NCI-H510A (cell line): ENCODE measurements at regions not wholly inside any gene's neighbourhood (a gene's known extent, or its start where the extent isn't known, plus 50 kb on each side); places are given as distances from the start of the nearest gene placed in this dataset.

Source experiments
- DNase-seq: peaks from one replicate; lab custom pipeline; 2025; lab: John Stamatoyannopoulos, UW

DNA sequence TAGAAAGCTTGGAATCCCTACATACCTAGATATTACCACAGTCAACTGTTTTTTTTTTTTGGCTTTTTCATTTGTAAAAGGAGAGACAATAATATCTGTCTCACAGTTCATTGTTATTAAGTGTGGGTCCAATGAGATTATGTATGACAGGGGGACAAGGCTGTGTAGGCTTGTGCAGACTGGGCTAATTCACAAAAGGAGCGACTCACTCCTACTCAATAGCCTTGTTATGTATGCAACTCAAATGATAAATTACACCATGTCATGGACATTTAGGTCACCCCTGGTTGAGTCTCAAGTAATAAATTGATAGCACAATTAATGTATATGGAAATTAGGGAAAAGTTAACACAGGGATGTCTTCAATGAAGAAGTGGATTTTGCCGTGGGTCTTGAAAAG, 208.2 kb upstream of the MAP3K7 start:
- DNase-seq = no peak

DNA sequence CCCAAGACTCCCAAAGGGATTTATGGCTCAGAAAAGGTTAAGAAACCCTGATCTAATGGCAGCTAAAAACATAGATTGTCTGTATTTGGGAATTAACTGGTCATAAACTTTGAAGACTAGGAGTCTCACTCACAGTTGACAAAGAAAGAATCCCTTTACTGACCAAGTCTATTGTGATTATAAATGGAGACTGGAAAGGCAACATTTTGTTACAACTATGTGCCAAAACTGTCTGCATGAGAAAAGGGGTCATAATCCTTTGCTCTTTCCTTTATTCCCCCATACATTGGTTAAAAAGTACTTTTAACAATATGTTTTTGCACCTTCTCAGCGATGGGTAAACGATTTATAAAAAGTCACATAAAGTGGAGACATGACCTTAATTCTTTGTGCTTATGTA, 206.9 kb upstream of the MAP3K7 start:
- no peak for DNase-seq

DNA sequence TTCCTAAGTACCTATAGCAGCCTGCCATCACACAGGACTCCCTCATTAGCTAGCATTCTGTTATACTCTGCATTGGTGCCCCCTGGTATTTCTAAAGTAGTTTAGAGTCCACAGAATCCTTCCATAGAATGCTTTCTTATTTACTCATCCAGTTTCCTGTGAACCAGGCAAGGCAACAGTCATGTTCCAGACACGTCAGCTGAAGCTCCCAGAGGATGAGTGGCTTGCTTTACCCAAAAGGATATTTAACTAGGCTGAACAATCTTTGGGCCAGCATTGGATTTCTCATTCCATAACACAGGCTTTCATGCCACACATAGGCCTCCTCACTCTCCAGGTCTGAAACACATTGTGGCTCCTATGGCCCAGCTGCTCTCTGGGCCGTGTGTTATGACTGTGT, 203.8 kb upstream of the MAP3K7 start:
- DNase-seq = no peak

DNA sequence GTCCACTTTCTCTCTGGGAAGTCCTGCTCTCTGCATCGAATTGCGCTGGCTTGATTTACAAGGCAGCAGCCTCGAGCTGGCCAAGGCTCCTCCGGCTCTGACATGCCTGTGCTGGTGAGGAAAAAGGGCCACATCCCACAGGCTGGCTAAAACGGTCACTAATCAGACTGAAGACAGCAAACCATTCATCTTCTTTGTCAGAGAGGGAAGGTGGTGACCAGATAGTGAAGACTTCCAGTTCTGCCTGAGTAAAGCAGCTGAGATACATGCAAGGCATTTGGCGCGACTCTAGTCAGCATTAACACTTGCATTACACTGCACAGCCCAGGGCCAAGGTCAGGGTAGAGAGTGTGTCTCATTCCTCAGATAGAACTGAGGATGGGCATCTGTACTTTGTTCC, 203.2 kb upstream of the MAP3K7 start:
- no peak for DNase-seq

DNA sequence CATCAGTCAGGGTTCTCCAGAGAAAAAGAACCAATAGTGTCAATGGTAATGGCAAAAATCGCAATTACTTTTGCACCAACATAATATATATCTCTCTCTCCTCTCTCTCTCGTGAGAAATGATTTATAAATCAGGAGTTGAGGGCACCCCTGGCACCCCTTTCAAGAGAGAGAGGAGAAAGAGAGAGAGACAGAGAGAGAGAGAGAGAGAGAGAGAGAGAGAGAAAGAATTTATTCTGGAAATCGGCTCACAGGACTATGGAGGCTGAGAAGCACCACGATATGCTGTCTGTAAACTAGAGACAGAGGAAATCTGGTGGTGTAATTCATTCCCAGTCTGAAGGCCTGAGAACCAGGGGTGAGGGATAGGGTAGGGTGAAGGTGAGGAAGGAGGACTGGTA, 201.9 kb upstream of the MAP3K7 start:
- no peak for DNase-seq

DNA sequence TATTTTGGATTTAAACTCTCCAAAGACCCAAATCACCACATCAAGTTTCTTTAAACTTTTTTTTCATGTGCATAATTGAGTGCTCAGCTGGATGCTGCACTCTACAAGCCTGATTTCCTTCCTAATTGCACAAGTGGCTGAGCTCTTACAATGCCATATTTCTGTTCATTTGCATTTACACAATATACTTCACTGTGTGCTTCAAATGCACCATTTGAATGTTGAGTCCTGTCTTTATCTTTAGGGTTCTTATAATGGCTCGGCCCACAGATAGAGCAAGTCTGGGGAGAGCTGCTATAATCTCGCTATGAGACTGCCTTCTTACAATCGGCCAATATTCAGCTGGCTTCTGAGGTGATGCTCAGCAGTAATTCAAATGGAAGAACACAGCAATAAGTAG, 200.6 kb upstream of the MAP3K7 start:
- no peak for DNase-seq

DNA sequence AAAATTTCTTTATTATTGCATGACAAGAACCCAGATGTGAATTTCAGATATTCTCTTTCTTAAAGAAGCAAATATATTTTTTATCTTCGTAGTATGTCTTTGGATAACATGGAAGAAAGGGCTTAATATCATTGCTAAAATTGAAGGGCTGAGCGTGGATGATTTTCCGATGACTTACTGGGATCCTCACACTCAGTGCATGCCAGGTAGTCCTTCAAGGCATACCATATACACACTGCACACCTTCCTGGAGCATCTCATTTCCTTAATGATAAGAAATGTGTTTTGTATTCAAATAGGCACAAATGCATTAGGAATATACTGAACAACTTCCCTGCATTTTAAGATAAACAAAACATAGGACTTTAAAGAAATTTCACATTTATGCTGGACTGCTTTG, 193.9 kb upstream of the MAP3K7 start:
- DNase-seq = no peak

DNA sequence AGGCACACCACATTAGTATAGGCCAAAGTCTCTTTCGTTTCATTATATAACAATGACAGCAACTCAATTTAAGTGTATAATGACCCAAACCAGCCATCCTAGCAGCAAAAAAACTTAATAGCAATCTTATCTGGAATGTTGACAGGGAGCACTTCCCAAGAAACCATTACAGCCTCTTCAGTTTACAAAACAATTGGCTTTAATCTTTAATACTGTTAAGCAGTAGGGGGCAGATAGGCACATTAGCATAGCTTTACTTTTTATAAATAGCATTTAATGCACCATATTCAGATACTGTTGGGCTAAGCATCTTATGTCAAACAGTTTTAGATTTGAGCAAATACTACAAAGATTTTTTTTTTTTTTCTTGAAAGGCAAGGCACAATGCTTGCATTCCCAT, 193.3 kb upstream of the MAP3K7 start:
- no peak for DNase-seq

DNA sequence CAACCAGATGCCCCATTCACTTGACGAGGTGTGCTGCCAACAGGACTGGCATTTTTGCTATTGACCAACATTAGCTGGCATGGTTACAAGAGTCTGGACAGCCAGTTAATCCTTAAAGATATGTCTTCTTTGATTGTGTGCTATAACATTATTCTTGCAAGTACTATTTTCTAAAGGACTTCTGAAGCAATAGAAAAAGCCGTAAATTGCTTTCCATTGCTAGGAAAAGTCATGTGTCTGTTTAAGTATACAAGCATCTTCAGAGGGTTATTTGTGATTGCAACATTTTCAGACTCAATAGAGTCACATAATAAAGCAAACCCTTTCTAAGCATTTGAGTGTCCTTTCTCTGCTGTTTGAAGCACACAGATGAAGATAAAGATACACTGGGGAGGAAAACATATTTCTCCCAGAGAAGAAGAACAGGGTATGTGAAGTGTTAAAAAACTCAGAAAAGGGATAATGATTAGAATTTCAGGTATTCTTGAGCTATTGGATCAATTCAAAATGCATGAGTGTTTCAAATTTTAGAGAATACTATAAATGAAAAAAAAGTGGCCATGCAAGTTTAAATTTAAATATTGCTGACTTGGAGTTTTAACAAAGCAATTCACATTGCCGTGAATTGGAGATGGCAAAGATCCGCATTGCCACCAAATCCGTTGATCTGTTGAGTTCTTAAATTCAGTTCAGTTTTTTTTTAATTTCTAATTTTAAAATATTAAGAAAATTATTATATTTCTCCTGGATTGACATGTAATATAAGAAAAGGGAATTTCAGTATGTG, 191.7 kb upstream of the MAP3K7 start:
- no peak for DNase-seq

DNA sequence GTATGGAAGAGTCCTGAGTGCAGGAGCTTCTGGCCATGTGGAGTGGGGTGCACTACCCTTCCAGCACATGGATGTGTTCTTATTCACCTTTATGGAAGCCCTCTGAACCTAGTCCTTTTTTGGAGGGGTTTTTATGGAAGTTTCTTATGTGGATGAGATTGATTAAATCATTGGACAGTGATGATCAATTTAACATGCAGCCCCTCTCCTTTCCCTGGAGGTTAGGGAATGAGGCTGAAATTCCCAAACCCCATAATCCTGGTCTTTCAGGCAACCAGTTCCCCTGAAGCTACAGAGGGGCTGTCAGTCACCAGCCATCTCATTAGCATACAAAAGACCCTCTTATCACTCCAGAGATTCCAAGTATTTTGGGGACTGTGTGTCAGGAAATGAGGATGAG, 183.9 kb upstream of the MAP3K7 start:
- no peak for DNase-seq

DNA sequence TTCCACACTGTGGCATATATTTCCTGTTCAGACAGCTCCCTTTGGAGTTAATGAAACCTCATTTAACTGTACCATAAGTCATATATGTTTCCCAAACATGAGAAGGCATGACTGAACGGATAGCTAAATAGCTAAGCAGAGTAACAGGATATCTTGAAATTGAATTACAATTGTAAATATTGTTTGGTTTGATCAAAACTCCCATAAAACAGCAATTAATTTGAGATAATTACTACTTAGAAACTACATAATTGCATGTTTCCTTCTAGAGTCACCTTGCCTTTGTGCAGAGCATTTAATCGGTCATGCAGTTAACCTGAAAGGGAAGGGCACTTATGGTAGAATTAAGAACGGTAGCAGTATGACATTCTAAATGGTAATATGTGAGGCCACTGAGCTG, 179.0 kb upstream of the MAP3K7 start:
- no peak for DNase-seq

DNA sequence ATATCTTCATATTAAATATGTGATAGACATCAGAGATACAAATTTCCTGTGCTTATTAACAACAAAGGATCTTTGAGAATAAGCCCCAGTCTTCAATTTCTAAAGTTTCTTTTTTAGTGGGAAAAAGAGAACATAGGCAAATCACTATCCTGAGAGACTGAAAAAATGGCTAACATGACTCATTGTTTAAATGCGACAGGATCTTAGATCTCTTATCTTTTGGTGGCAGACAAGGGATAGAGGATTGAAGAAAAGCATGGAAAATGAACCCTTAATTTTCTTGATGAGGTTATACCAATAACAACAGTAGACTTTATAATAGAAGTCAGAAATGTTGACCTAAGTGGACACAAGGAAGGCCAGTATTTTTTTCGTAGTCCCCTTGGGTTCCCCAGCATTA, 178.6 kb upstream of the MAP3K7 start:
- no peak for DNase-seq

DNA sequence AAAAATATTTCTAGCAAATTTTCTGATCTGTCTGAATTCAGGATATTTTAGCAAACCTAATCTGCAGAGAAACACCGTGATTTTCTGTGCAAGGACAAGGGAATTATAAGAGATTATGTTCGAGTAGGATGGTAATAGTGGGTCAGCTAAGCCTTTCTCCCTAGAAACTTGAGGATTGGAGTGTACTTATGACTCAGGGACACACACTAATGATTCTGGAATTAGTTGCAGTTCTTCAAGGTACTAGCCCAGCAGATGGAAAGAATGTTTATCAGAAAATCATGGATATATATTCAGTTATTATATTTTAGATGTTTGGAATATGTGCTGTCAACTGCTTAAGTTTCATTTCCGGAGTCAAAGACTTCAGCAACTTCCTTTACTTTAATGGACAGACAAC, 177.1 kb upstream of the MAP3K7 start:
- no peak for DNase-seq

DNA sequence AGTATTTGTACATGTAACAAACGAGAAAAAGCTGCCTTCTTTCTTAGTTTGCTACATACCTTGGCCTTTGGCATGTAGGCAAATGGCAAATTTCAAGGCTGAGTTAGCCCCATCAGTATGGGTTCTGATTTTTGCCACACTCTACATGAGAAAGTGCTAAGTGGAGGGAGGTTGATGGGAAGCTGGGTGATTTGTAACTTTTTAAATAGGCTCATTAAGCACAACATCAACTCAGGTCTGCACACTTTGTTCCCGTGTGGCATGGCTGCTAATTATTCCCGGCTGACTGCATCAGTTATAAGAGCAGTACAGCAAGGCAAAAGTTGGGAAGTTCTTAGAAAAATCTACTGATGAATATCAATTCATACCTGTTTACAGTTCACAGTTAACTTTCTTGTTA, 172.8 kb upstream of the MAP3K7 start:
- DNase-seq = no peak

DNA sequence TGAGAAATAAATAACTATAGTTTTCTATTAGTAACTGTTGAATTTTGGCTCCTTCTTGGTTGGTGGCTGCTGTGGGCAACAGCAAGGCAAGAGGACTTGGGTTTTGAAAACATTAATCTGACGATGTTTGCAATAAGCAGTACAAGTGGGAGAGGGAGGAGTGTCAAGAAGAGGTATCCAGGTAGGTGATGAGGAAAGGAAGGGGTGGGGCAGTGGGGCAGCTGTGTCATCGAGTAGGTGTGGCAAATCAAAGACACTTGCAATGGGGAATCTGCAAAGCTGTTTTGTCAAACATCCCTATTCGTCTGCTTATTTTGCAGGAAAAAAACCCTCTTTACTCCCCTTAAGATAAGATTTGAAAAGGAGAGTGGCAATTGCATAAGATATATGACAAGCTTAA, 171.9 kb upstream of the MAP3K7 start:
- DNase-seq = no peak

DNA sequence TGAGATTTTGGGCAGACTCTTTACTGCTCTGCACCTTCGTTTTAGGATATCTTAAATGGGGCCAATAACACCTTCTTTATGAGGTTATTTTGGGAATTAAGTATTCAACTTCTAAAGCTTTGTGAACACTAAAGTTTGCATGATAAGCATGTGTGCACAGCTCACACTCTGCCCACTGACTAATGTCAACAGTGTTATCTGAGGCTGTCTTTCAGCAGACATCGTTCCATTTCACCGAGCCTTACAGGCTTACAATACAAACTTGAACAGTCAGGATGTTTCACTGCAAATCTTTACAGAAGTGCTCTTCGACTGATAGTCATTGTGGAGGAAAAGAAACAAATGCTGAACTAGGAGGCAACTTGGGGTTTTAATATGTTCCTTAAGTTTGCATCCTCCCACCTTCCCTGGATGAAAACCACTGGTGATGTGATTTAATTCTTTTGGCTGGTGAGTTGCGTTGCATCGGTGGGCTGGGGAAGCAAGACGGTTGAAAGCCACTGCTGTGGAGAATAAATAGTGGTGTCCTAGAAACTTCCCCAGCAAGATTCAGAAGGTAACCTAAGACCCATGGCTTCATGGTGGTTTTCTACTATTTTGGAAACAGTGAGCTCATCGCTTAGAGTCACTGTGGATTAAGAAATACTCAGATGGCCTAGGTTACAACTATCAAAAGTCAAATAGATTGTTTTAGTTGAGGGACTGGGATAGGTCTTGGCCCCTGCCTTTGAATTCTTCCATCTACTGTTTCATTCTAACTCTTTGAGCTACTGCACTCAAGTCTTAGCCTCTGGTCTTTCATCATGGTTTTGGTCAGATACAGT, 167.2 kb upstream of the MAP3K7 start:
- no peak for DNase-seq

DNA sequence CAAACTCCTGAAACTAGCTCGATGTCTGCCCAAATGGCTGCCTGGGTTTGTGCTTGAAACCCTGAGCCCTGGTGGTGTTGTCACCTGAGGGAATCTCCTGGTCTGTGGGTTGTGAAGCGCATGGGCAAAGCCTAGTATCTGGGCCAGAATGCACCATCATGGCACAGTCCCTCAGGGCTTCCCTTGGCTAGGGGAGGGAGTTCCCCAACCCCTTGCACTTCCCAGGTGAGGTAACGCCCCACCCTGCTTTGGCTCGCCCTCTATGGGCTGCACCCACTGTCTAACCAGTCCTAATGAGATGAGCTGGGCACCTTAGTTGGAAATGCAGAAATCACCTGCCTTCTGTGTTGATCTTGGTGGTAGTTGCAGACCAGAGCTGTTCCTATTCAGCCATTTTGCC, 152.9 kb upstream of the MAP3K7 start:
- DNase-seq = no peak

DNA sequence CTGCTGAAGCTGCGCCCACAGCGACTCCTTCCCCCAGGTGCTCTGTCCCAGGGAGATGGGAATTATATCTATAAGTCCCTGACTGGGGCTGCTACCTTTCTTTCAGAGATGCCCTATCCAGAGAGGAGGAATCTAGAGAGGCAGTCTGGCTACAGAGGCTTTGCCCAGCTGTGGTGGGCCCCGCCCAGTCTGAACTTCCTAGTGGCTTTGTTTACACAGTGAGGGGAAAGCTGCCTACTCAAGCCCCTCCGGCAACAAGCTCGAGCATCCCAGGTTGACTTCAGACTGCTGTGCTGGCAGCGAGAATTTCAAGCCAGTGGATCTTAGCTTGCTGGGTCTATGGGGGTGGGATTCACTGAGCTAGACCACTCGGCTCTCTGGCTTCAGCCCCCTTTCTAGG, 152.5 kb upstream of the MAP3K7 start:
- no peak for DNase-seq

DNA sequence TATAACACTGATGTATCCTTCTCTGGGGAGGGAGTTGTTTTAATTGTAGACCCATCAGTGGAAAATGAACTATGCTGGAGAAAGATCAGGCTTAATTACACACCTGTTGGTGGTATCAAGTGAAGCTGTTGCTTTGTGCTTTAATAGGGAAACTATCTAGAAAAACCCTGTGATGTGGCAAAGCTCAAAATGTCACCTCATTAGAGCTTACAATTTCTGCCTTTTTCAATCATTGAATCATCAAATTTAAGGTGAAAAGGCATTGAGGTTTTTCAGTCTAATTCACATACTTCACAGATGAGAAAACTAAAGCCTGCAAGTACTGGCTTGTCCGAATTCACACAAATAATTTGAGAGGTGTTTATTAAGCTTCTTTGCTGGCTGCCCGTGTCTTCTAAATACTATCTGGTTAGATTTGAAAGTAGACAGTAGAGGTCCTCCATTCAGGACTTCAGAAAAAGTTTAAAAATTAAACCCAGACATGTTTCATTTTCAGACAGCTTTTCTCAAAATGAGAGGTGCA, 143.3 kb upstream of the MAP3K7 start:
- DNase-seq = no peak

DNA sequence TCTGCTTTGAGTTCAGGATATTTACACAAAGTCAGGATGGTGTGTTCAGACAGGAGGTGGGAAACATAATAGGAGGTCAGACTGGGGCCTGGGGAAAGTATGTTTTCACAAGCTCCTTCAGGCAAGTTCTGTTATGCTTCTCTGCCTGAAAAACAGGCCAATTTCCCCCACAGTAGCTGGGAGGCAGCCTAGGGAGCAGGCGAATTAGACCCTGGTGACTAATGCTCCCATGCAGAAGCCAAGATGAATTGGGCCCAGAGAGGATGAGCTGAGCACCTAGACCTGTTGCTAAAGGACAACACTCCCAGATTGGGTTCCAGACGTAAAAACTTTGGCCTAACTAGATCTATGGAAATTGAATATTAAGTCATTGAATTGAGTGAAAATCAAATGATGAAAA, 142.2 kb upstream of the MAP3K7 start:
- no peak for DNase-seq

DNA sequence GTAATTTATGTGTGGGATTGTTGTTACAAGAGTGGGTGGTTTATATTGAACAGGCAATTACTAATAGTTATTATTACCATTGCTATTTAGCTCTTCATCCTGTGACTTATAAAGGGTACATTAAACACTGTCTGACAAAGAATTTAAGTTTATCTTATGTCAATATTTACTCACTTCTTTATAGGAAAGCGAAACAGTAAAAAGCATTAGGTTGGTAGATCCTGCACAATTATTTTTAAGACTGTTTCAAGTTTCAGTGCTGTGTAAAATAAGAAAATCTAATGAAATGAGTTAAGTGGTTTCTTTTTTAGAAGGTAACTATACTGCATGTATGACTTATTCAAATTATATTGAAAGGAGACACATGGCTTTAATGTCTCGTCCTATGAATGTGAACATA, 135.8 kb upstream of the MAP3K7 start:
- no peak for DNase-seq

DNA sequence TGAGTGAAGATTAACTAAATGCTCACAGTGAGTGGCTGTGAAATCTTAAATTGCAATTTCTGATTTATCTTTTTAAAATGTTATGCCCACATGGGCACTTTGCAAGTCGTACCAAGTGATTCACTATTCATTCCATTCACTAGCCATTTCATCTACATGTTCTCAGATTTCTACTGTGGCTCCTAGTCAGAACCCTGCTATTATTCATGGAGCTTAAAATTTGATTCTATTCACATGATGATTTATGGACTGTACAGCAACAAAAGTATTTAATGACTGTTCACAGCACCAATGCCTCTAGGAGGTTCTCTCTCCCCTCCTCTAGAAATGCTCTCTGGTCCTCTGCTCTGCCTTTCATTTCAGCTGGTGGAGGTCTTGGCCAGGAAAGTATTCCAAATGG, 133.5 kb upstream of the MAP3K7 start:
- no peak for DNase-seq
